ENCODE measurements at regions not wholly inside any gene's neighbourhood (a gene's known extent, or its start where the extent isn't known, plus 50 kb on each side); places are given as distances from the start of the nearest gene placed in this dataset.

- TF ChIP-seq CTCF (IDR thresholded peaks at IDR 0.05; ENCODE audit: low read depth, low read length, missing control alignments) = no peak
- no peak for DNase-seq (ENCODE audit: low read depth)
- no peak overlapping the region for H3K4me3 ChIP-seq (ENCODE audit: low read depth, low read length)
Observed at GRCh38 chr7:46179061-46179610, 258.1 kb upstream of the IGFBP3 start.

GRCh38 chr7:46178661-46179060 lies 257.6 kb upstream of the IGFBP3 start:
- no peak for DNase-seq (ENCODE audit: low read depth)
- H3K4me3 ChIP-seq (ENCODE audit: low read depth, low read length) = no peak overlapping the region
- no peak for TF ChIP-seq CTCF (IDR thresholded peaks at IDR 0.05; ENCODE audit: low read depth, low read length, missing control alignments)

GRCh38 chr7:46177821-46178220 lies 256.7 kb upstream of the IGFBP3 start:
- no peak for TF ChIP-seq CTCF (IDR thresholded peaks at IDR 0.05; ENCODE audit: low read depth, low read length, missing control alignments)
- DNase-seq (ENCODE audit: low read depth) = no peak
- no peak overlapping the region for H3K4me3 ChIP-seq (ENCODE audit: low read depth, low read length)

- no peak overlapping the region for H3K4me3 ChIP-seq (ENCODE audit: low read depth, low read length)
- no peak for DNase-seq (ENCODE audit: low read depth)
- no peak for TF ChIP-seq CTCF (IDR thresholded peaks at IDR 0.05; ENCODE audit: low read depth, low read length, missing control alignments)
Observed at GRCh38 chr7:46175221-46175620, 254.1 kb upstream of the IGFBP3 start.

- no peak overlapping the region for H3K4me3 ChIP-seq (ENCODE audit: low read depth, low read length)
- no peak for DNase-seq (ENCODE audit: low read depth)
- TF ChIP-seq CTCF (IDR thresholded peaks at IDR 0.05; ENCODE audit: low read depth, low read length, missing control alignments) = no peak
Observed at GRCh38 chr7:46174196-46174580, 253.1 kb upstream of the IGFBP3 start.

- no peak for DNase-seq (ENCODE audit: low read depth)
- H3K4me3 ChIP-seq (ENCODE audit: low read depth, low read length) = no peak overlapping the region
- no peak for TF ChIP-seq CTCF (IDR thresholded peaks at IDR 0.05; ENCODE audit: low read depth, low read length, missing control alignments)
Observed at GRCh38 chr7:46173476-46174195, 252.6 kb upstream of the IGFBP3 start.

- no peak for DNase-seq (ENCODE audit: low read depth)
- no peak overlapping the region for H3K4me3 ChIP-seq (ENCODE audit: low read depth, low read length)
- no peak for TF ChIP-seq CTCF (IDR thresholded peaks at IDR 0.05; ENCODE audit: low read depth, low read length, missing control alignments)
Observed at GRCh38 chr7:46170792-46171191, 249.7 kb upstream of the IGFBP3 start.
